ENCODE measurements at regions not wholly inside any gene's neighbourhood (a gene's known extent, or its start where the extent isn't known, plus 50 kb on each side); places are given as distances from the start of the nearest gene placed in this dataset.
"Not testable (repeated sequence)": the region's sequence is repeated elsewhere in the genome, so short reads cannot be mapped to it uniquely, and the experiment has no call there.

GRCh38 chr7:125358551-125359167, 429.0 kb upstream of the POT1 start:
- DNase-seq, result no peak

GRCh38 chr7:125357676-125358455, 428.2 kb upstream of the POT1 start:
- DNase-seq, result no peak

- DNase-seq, result no peak
These were observed 426.3 kb upstream of the POT1 start for GRCh38 chr7:125355899-125356298.

- DNase-seq, result no peak
These were observed 417.6 kb upstream of the POT1 start for GRCh38 chr7:125347269-125347668.

GRCh38 chr7:125338110-125338509, 408.5 kb upstream of the POT1 start:
- no peak for DNase-seq

GRCh38 chr7:125336326-125336725, 406.7 kb upstream of the POT1 start:
- DNase-seq, result no peak

- DNase-seq, result no peak
These were observed 397.1 kb upstream of the POT1 start for GRCh38 chr7:125326666-125327255.

GRCh38 chr7:125316466-125316865, 386.8 kb upstream of the POT1 start:
- DNase-seq, result no peak

- no peak for DNase-seq
These were observed 369.6 kb upstream of the POT1 start for GRCh38 chr7:125299003-125299765.

- DNase-seq, result no peak
These were observed 350.3 kb upstream of the POT1 start for GRCh38 chr7:125279961-125280360.

- DNase-seq, result no peak
These were observed 348.7 kb upstream of the POT1 start for GRCh38 chr7:125278318-125278717.

GRCh38 chr7:125274742-125275141, 345.1 kb upstream of the POT1 start:
- DNase-seq, result not testable (repeated sequence)

GRCh38 chr7:125264174-125264856, 334.7 kb upstream of the POT1 start:
- DNase-seq, result not testable (repeated sequence)

GRCh38 chr7:125258876-125259417, 329.3 kb upstream of the POT1 start:
- DNase-seq, result not testable (repeated sequence)

GRCh38 chr7:125257617-125258016, 328.0 kb upstream of the POT1 start:
- no peak for DNase-seq

- DNase-seq, result no peak
These were observed 326.8 kb upstream of the POT1 start for GRCh38 chr7:125256446-125256845.

- DNase-seq, result no peak
These were observed 326.2 kb upstream of the POT1 start for GRCh38 chr7:125255810-125256209.

- DNase-seq, result no peak
These were observed 324.9 kb upstream of the POT1 start for GRCh38 chr7:125254566-125254965.

- no peak for DNase-seq
These were observed 324.0 kb upstream of the POT1 start for GRCh38 chr7:125253452-125254190.

GRCh38 chr7:125247514-125248098, 318.0 kb upstream of the POT1 start:
- no peak for DNase-seq

- no peak for DNase-seq
These were observed 317.1 kb upstream of the POT1 start for GRCh38 chr7:125246706-125247105.
